HepG2 (cell line): ENCODE measurements at regions not wholly inside any gene's neighbourhood (a gene's known extent, or its start where the extent isn't known, plus 50 kb on each side); places are given as distances from the start of the nearest gene placed in this dataset.

Experiments used
- ATAC-seq: fragments of 200-7000 bp; cut with Tn5 transposase; 3 replicates; pipeline ENCODE4 v1.9.1; 2020; ENCODE audit warnings: mild to moderate bottlenecking, moderate library complexity
- BruUV-seq: library from RNA; stranded (reverse); fragments of 400-500 nt; replicated peaks from 2 replicates; lab custom pipeline; 2021; lab: Mats Ljungman, UMichigan
- CTCF ChIA-PET: fragments of 300-600 bp; formaldehyde crosslinking; extraction: SDS; loops from one replicate; lab custom pipeline; 2021; ENCODE audit warnings: low total read pairs, inconsistent platforms, low intra/inter-chr PET ratio; lab: Yijun Ruan, JAX
- POLR2A ChIA-PET: fragments of 350-600 bp; sonication (Branson Sonifier 250); formaldehyde crosslinking; loops from one replicate; lab custom pipeline; 2020; ENCODE audit warnings: antibody characterized with exemption, inconsistent platforms; lab: Yijun Ruan, JAX
- DNase-seq: peaks from one replicate; pipeline ENCODE4 v3.0.0-alpha.2; 2015; ENCODE audit warnings: low spot score
- FAIRE-seq: peaks from 3 replicates; lab custom pipeline; 2011; peaks lifted over from hg19 to GRCh38; lab: Jason Lieb, UNC
- H2AFZ ChIP-seq: one replicate; pipeline ENCODE4 v1.6.1; 2011; ENCODE audit warnings: low read length, inconsistent platforms
- H3K27ac ChIP-seq: fragments of 300-600 bp; 3 replicates; pipeline ENCODE4 v1.8.0; 2011; ENCODE audit warnings: mixed run types, mild to moderate bottlenecking, mixed read lengths, low read length, inconsistent platforms; ENCODE audit not compliant: insufficient read depth; ENCODE audit errors: extremely low read length
- H3K27me3 ChIP-seq, 2 experiments: fragments of 200-600 bp in 1 of 2; 2 replicates in 1 of 2; 3 replicates in 1 of 2; pipeline versions ENCODE4 v1.6.0 to v1.8.0; 2011; ENCODE audit warnings: low read length in 2 of 2, mild to moderate bottlenecking in 2 of 2, moderate library complexity in 2 of 2, inconsistent platforms in 1 of 2; ENCODE audit not compliant: insufficient read depth in 2 of 2, control insufficient read depth in 1 of 2
- H3K36me3 ChIP-seq, 2 experiments: fragments of 200-600 bp in 1 of 2; replicated peaks in 1 of 2; 2 replicates in 1 of 2; 3 replicates in 1 of 2; pipeline versions ENCODE4 v1.5.1 to v1.8.0; 2011; ENCODE audit warnings: low read length in 2 of 2, inconsistent platforms in 1 of 2; ENCODE audit not compliant: insufficient read depth in 2 of 2, control insufficient read depth in 1 of 2
- H3K4me1 ChIP-seq: 2 replicates; pipeline ENCODE4 v1.5.1; 2012; ENCODE audit warnings: low read length, inconsistent platforms; ENCODE audit not compliant: insufficient read depth
- H3K4me2 ChIP-seq: 2 replicates; pipeline ENCODE4 v1.6.0; 2011; ENCODE audit warnings: low read depth, low read length, inconsistent platforms
- H3K4me3 ChIP-seq, 3 experiments: fragments of 200-600 bp in 1 of 3; sonication (generic), shearing (Covaris generic) in 1 of 3; replicated peaks in 1 of 3; 2 replicates each; pipeline ENCODE4 v1.5.1; 2011 to 2016; ENCODE audit warnings: low read length in 3 of 3, inconsistent platforms in 2 of 3, low read depth in 2 of 3, mild to moderate bottlenecking in 2 of 3, control low read depth in 1 of 3, mixed read lengths in 1 of 3; ENCODE audit not compliant: insufficient read depth in 1 of 3
- H3K79me2 ChIP-seq: one replicate; pipeline ENCODE4 v1.6.1; 2011; ENCODE audit warnings: low read length, inconsistent platforms; ENCODE audit not compliant: insufficient read depth
- H3K9ac ChIP-seq: 2 replicates; pipeline ENCODE4 v1.6.0; 2011; ENCODE audit warnings: mild to moderate bottlenecking, low read depth, low read length, inconsistent platforms; ENCODE audit not compliant: insufficient read depth
- H3K9me3 ChIP-seq: 2 replicates; pipeline ENCODE4 v1.5.1; 2012; ENCODE audit warnings: mild to moderate bottlenecking, low read length
- H4K20me1 ChIP-seq: 2 replicates; pipeline ENCODE4 v1.6.0; 2011; ENCODE audit warnings: inconsistent platforms, mild to moderate bottlenecking, low read length, moderate library complexity; ENCODE audit not compliant: insufficient read depth
- MAFG ChIP-seq: sonication (generic); formaldehyde crosslinking; IDR thresholded peaks from 2 replicates; pipeline ENCODE4 v1.5.1; 2020; ENCODE audit warnings: mild to moderate bottlenecking, missing genetic modification reagents
- NFIB ChIP-seq: sonication (generic); formaldehyde crosslinking; IDR thresholded peaks from 2 replicates; pipeline ENCODE4 v1.9.0; 2021; ENCODE audit warnings: missing genetic modification reagents, mild to moderate bottlenecking, borderline replicate concordance
- SP5 ChIP-seq: IDR thresholded peaks from 2 replicates; pipeline ENCODE4 v1.6.1; 2016; ENCODE audit warnings: low read depth, borderline replicate concordance
- USF2 ChIP-seq, 2 experiments: sonication (generic) in 1 of 2; formaldehyde crosslinking in 1 of 2; IDR thresholded peaks; 2 replicates each; pipeline versions ENCODE4 v1.5.1 to v1.6.1; 2011 to 2020; ENCODE audit warnings: borderline replicate concordance in 1 of 2, low read depth in 1 of 2, low read length in 1 of 2, mild to moderate bottlenecking in 1 of 2, missing genetic modification reagents in 1 of 2, moderate library complexity in 1 of 2
- ZIK1 ChIP-seq: sonication (generic); formaldehyde crosslinking; IDR thresholded peaks from 2 replicates; pipeline ENCODE4 v1.5.0; 2020; ENCODE audit warnings: mild to moderate bottlenecking, low read depth, missing genetic modification reagents, borderline replicate concordance
- ZNF136 ChIP-seq: sonication (generic); formaldehyde crosslinking; IDR thresholded peaks from 2 replicates; pipeline ENCODE4 v1.8.1; 2022; ENCODE audit warnings: low read depth, mild to moderate bottlenecking, moderate library complexity, missing genetic modification reagents
- ZNF543 ChIP-seq: sonication (generic); formaldehyde crosslinking; IDR thresholded peaks from 2 replicates; pipeline ENCODE4 v1.4.0; 2020; ENCODE audit warnings: mild to moderate bottlenecking, missing genetic modification reagents
- WGBS: methylation state at CpG from one replicate; pipeline ENCODE4 v1.1.6; 2017; ENCODE audit warnings: low lambda C conversion rate; 5-methylcytosine and 5-hydroxymethylcytosine counted together
- in situ Hi-C: cut with HindIII; loops from 2 replicates; pipeline ENCODE4 v1.10.0; 2017; ENCODE audit warnings: low pct_unique_long_range_greater_than_20kb; ENCODE audit not compliant: extremely low pct_ligation_motif_present
- intact Hi-C: fragments of 100-400 bp; cut with micrococcal nuclease; formaldehyde crosslinking; loops from one replicate; pipeline ENCODE4 v1.10.0; 2022; ENCODE audit not compliant: unreplicated experiment

GRCh38 chr16:86002178-86002900, 103.4 kb downstream of the IRF8 start (continued):
- no peak for TF ChIP-seq USF2 (IDR thresholded peaks at IDR 0.05; ENCODE audit: low read depth, low read length)
- no peak for TF ChIP-seq USF2 (CRISPR knock-in tag; IDR thresholded peaks at IDR 0.05; ENCODE audit: borderline replicate concordance)
- TF ChIP-seq NFIB (CRISPR knock-in tag), result no peak
- no peak for TF ChIP-seq ZNF136 (CRISPR knock-in tag)
- TF ChIP-seq ZNF543, result no peak

GRCh38 chr16:86007524-86007923, 108.6 kb downstream of the IRF8 start:
- Histone ChIP-seq H3K4me2 (no peak overlapping the region), H3K27ac (no peak overlapping the region), H2AFZ (no peak overlapping the region), H3K9ac (no peak overlapping the region), H3K9me3 (no peaks in the 10 kb centered on the region), H3K27me3 (peaks cover 0 to 22% of the 10 kb centered on the region in 2 experiments; a peak in 2 of 5 replicates), H3K4me3 (no peak overlapping the region), H4K20me1 (no peaks in the 10 kb centered on the region), H3K4me1 (no peaks in the 10 kb centered on the region), H3K36me3 (no peaks in the 10 kb centered on the region), H3K79me2 (no peaks in the 10 kb centered on the region)
- intact Hi-C loops, result no loop called here
- FAIRE-seq (no peak), DNase-seq (no peak), ATAC-seq (no peak)
- CTCF ChIA-PET, result no interaction called here
- POLR2A ChIA-PET, result no interaction called here
- 7% methylated on average over 3 of the region's 3 CpGs for WGBS
- BruUV-seq, result no TSS peak
- in situ Hi-C loops, result no loop called here
- TF ChIP-seq MAFG (no peak), SP5 (no peak), ZIK1 (CRISPR knock-in tag) (no peak)
